Testis (tissue), 2 donors: ENCODE measurements at regions not wholly inside any gene's neighbourhood (a gene's known extent, or its start where the extent isn't known, plus 50 kb on each side); places are given as distances from the start of the nearest gene placed in this dataset.

Source experiments
- DNase-seq: peaks from one replicate; pipeline ENCODE4 v3.0.0-alpha.2; 2019
- H3K27ac ChIP-seq, 2 donors: fragments of 200-600 bp; sonication (generic); one replicate each; pipeline ENCODE4 v1.5.1; 2019
- H3K27me3 ChIP-seq: fragments of 200-600 bp; sonication (generic); one replicate; pipeline ENCODE4 v1.5.1; 2019
- H3K36me3 ChIP-seq: fragments of 200-600 bp; sonication (generic); one replicate; pipeline ENCODE4 v1.5.1; 2017; ENCODE audit warnings: low read depth; ENCODE audit errors: missing control alignments
- H3K4me1 ChIP-seq: fragments of 200-600 bp; sonication (generic); one replicate; pipeline ENCODE4 v1.5.1; 2019
- H3K4me3 ChIP-seq, 2 donors: fragments of 200-600 bp; sonication (generic); one replicate each; pipeline ENCODE4 v1.5.1; 2017 to 2019
- H3K9me3 ChIP-seq: fragments of 200-600 bp; sonication (generic); one replicate; pipeline ENCODE4 v1.5.1; 2017
- POLR2A ChIP-seq: fragments of 450-650 bp; IDR thresholded peaks from one replicate; pipeline ENCODE4 v1.6.1; 2017; ENCODE audit warnings: antibody characterized with exemption, mild to moderate bottlenecking, moderate library complexity
- WGBS, 2 donors: methylation state at CpG; one replicate each; pipeline ENCODE4 v1.1.5; 2018; 5-methylcytosine and 5-hydroxymethylcytosine counted together
- intact Hi-C: fragments of 100-400 bp; cut with DNase I; formaldehyde crosslinking; loops from one replicate; pipeline ENCODE4 v1.15.1; 2023; ENCODE audit warnings: low total_unique reads
- TF ChIP-seq, protein P1 (sequence below), 3 experiments: fragments of 450-650 bp in 2 of 3; fragments of 200-600 bp in 1 of 3; sonication (generic) in 1 of 3; IDR thresholded peaks; one replicate each; pipeline ENCODE4 v1.5.1; 2016 to 2019; ENCODE audit warnings: antibody characterized with exemption in 3 of 3, mild to moderate bottlenecking in 2 of 3, moderate library complexity in 1 of 3

- no peak overlapping the region for H3K4me3 ChIP-seq
- 86 to 87% methylated on average over 4 of the region's 4 CpGs for WGBS, 2 donors
- H3K9me3 ChIP-seq, result no peaks in the 10 kb centered on the region
- no peaks in the 10 kb centered on the region for H3K36me3 ChIP-seq
- H3K27me3 ChIP-seq, result no peaks in the 10 kb centered on the region
- DNase-seq, result no peak
- no peak overlapping the region for H3K27ac ChIP-seq
- TF ChIP-seq, protein P1, sequence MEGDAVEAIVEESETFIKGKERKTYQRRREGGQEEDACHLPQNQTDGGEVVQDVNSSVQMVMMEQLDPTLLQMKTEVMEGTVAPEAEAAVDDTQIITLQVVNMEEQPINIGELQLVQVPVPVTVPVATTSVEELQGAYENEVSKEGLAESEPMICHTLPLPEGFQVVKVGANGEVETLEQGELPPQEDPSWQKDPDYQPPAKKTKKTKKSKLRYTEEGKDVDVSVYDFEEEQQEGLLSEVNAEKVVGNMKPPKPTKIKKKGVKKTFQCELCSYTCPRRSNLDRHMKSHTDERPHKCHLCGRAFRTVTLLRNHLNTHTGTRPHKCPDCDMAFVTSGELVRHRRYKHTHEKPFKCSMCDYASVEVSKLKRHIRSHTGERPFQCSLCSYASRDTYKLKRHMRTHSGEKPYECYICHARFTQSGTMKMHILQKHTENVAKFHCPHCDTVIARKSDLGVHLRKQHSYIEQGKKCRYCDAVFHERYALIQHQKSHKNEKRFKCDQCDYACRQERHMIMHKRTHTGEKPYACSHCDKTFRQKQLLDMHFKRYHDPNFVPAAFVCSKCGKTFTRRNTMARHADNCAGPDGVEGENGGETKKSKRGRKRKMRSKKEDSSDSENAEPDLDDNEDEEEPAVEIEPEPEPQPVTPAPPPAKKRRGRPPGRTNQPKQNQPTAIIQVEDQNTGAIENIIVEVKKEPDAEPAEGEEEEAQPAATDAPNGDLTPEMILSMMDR (IDR thresholded peaks at IDR 0.05), result no peak
- no peak for TF ChIP-seq POLR2A
- intact Hi-C loops, result no loop called here
- no peaks in the 10 kb centered on the region for H3K4me1 ChIP-seq
Observed at GRCh38 chr7:135843214-135843613, 94.6 kb upstream of the FAM180A start.

GRCh38 chr7:135842446-135843179, 94.0 kb upstream of the FAM180A start:
- no peaks in the 10 kb centered on the region for H3K36me3 ChIP-seq
- intact Hi-C loops, result no loop called here
- H3K27me3 ChIP-seq, result no peaks in the 10 kb centered on the region
- 80 to 90% methylated on average over 2 of the region's 2 CpGs for WGBS, 2 donors
- no peaks in the 10 kb centered on the region for H3K4me1 ChIP-seq
- no peak for DNase-seq
- H3K27ac ChIP-seq, result no peak overlapping the region
- no peak overlapping the region for H3K4me3 ChIP-seq
- H3K9me3 ChIP-seq, result no peaks in the 10 kb centered on the region
- TF ChIP-seq, protein P1 (IDR thresholded peaks at IDR 0.05), result no peak
- no peak for TF ChIP-seq POLR2A

DNA sequence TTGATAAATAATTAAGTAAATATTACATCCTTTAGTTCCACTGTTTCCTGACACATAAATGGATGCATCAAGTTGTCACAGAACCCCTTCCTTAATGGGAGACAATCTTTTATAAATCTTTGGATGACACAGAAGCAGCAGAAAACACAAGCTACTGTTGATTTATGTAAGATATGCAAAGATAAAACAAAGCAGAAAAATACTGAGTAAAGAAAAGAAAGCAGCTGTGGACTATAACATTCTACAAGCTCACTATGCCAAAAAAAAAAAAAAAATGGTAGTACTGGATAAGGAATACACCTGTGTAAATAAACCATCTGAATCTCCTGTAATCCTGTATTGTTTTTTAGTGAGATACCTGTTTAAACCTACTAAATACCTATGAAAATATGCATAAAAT, 92.0 kb upstream of the FAM180A start:
- no peak overlapping the region for H3K4me3 ChIP-seq
- no peak for TF ChIP-seq POLR2A
- TF ChIP-seq, protein P1 (IDR thresholded peaks at IDR 0.05), result no peak
- intact Hi-C loops, result no loop called here
- no peak overlapping the region for H3K27ac ChIP-seq
- no peaks in the 10 kb centered on the region for H3K36me3 ChIP-seq
- no peaks in the 10 kb centered on the region for H3K9me3 ChIP-seq
- no peaks in the 10 kb centered on the region for H3K27me3 ChIP-seq
- DNase-seq, result no peak
- no peaks in the 10 kb centered on the region for H3K4me1 ChIP-seq

GRCh38 chr7:135837675-135838074, 89.1 kb upstream of the FAM180A start:
- H3K27ac ChIP-seq, result no peak overlapping the region
- H3K4me1 ChIP-seq, result no peaks in the 10 kb centered on the region
- intact Hi-C loops, result no loop called here
- TF ChIP-seq POLR2A, result no peak
- TF ChIP-seq, protein P1 (IDR thresholded peaks at IDR 0.05), result no peak
- no peak for DNase-seq
- no peaks in the 10 kb centered on the region for H3K27me3 ChIP-seq
- H3K36me3 ChIP-seq, result no peaks in the 10 kb centered on the region
- H3K9me3 ChIP-seq, result no peaks in the 10 kb centered on the region
- 69 to 75% methylated on average over 2 of the region's 2 CpGs for WGBS, 2 donors
- H3K4me3 ChIP-seq, result no peak overlapping the region

GRCh38 chr7:135834266-135834665, 85.7 kb upstream of the FAM180A start:
- 56 to 63% methylated on average over 8 of the region's 8 CpGs for WGBS, 2 donors
- intact Hi-C loops, result no loop called here

More at GRCh38 chr7:135834266-135834665, 85.7 kb upstream of the FAM180A start:
- no peaks in the 10 kb centered on the region for H3K36me3 ChIP-seq
- no peak for TF ChIP-seq POLR2A
- TF ChIP-seq, protein P1 (IDR thresholded peaks at IDR 0.05), result no peak
- DNase-seq, result no peak
- H3K4me3 ChIP-seq, result no peak overlapping the region
- H3K4me1 ChIP-seq, result no peaks in the 10 kb centered on the region
- H3K27ac ChIP-seq, result no peak overlapping the region
- H3K9me3 ChIP-seq, result no peaks in the 10 kb centered on the region
- no peaks in the 10 kb centered on the region for H3K27me3 ChIP-seq
